GM12865 (cell line): ENCODE measurements at regions not wholly inside any gene's neighbourhood (a gene's known extent, or its start where the extent isn't known, plus 50 kb on each side); places are given as distances from the start of the nearest gene placed in this dataset.

ENCODE experiments used
- DNase-seq: peaks from one replicate; pipeline ENCODE4 v3.0.0; 2010; ENCODE audit warnings: low read depth
- H3K4me3 ChIP-seq: 2 replicates; pipeline ENCODE4 v1.5.1; 2011; ENCODE audit warnings: mild to moderate bottlenecking, low read depth, low read length, control low read depth
- CTCF ChIP-seq: IDR thresholded peaks from 2 replicates; pipeline ENCODE4 v1.5.1; 2011; ENCODE audit warnings: low read length, control low read depth, low read depth, inconsistent platforms; ENCODE audit not compliant: insufficient read depth; ENCODE audit errors: missing control alignments

- no peak for TF ChIP-seq CTCF
- peak; percentile 3 for DNase-seq
- H3K4me3 ChIP-seq = no peak overlapping the region
Measured at GRCh38 chr5:121164632-121165031, 687.0 kb upstream of the FTMT start.

GRCh38 chr5:121171361-121171760 lies 680.3 kb upstream of the FTMT start:
- no peak for TF ChIP-seq CTCF
- no peak for DNase-seq
- no peak overlapping the region for H3K4me3 ChIP-seq

- no peak for TF ChIP-seq CTCF
- no peak for DNase-seq
- no peak overlapping the region for H3K4me3 ChIP-seq
Measured at GRCh38 chr5:121171834-121172233, 679.8 kb upstream of the FTMT start.

- DNase-seq = no peak
- no peak overlapping the region for H3K4me3 ChIP-seq
- no peak for TF ChIP-seq CTCF
Measured at GRCh38 chr5:121174351-121174750, 677.3 kb upstream of the FTMT start.

- no peak overlapping the region for H3K4me3 ChIP-seq
- no peak for DNase-seq
- no peak for TF ChIP-seq CTCF
Measured at GRCh38 chr5:121175986-121176385, 675.7 kb upstream of the FTMT start.

- DNase-seq = no peak
- no peak for TF ChIP-seq CTCF
- H3K4me3 ChIP-seq = no peak overlapping the region
Measured at GRCh38 chr5:121182788-121183490, 668.7 kb upstream of the FTMT start.

GRCh38 chr5:121188849-121189248 lies 662.8 kb upstream of the FTMT start:
- no peak overlapping the region for H3K4me3 ChIP-seq
- DNase-seq = no peak
- TF ChIP-seq CTCF = no peak
